HG02610 (cell line): ENCODE measurements at regions not wholly inside any gene's neighbourhood (a gene's known extent, or its start where the extent isn't known, plus 50 kb on each side); places are given as distances from the start of the nearest gene placed in this dataset.
"Not testable (repeated sequence)": the region's sequence is repeated elsewhere in the genome, so short reads cannot be mapped to it uniquely, and the experiment has no call there.

Experiments
- ATAC-seq: cut with Tn5 transposase; IDR thresholded peaks from one replicate; pipeline ENCODE4 v1.9.1; 2021; ENCODE audit warnings: mild to moderate bottlenecking, moderate library complexity; ENCODE audit not compliant: unreplicated experiment

DNA sequence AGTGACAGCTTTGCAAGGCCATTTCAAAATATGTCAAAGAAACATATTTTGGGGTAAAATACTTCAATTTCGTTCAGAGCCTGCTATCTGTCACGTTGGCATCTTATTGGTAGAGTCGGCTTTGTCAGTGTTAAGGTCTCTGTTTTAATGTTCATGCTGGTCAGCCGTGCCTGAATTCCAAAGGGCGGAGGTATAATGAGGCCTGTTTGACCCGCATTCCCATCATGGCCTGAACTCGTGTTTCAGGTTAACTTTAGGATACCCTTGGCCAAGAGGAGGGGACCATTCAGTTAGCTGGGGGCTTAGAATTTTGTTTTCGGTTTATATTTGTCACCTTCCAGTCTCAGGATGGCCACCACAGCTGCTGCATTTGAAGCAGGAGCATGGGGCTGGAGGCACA, 236.4 kb downstream of the NFATC2 start:
- ATAC-seq: no peak

DNA sequence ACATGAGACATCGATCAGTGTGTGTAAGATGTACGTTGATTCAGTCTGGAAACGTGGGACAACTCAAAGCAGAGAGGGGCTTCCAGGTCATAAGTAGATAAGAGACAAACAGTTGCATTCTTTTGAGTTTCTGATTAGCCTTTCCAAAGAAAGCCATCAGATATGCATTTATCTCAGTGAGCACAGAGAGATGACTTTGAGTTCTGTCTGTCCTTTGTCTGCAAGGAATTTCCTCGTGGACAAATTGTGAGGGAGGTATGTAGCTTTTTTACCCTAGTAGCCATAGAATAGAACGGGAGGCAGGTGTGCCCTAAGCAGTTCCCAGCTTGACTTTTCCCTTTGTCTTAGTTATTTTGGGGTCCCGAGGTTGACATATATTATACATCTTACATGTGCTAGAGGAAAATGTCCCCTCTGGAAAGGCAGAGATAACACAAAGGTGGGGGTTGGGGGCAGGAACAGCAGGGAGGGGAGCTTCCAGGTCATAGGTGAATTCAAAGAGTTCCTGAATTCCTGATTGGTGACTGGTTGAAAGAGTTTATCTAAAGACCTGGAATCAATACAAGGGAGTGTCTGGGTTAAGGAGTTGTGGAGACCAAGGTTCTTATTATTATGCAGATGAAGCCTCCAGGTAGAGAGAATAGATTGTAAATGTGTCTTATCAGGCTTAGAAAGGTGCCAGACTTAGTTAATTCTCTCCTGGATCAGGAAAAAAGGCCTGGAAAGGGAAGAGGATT, 237.0 kb downstream of the NFATC2 start:
- no peak for ATAC-seq

DNA sequence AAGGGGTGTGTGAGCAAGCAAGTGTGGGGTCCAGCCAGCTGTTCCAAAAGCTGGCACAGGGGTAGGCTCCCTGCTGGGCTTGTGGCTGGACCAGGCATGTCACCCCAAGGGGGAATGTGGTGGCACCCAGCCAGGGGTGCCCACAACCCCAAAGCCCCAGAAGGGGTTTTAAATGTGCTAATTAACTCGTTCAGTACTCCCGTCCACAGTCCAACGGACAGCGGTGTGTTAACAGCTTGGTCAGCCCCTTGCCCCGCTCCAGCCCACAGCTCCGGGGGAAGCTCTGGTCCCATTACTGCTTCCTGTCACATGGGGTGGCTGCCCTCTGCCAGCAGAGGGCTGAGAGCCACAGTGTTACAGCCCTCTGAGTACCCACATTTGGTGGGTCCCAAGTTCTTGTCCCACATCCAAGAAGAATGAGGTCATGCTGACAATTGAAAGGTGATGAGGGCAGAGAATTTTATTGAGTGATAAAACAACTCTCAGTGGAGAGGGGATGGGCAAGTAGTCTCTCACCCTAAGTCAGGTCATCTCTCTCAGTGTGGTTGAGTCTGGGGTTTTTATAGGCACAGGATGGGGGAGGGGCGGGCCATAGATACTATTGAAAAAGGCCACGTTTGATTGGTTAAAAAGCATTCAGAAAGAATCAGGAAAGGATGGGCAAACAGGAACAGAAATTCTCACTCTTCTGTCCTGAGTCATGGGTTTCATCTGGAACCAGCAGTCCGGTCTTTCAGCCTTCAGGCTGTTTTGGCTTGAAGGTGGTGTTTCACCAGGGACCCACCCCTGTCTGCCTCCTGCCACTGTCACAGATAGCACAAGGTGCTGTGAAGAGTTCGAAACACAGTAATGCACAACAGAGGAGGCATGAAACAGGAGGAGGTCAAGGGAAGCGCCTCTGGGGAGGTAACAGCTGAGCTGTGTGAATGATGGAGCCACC, 238.5 kb downstream of the NFATC2 start:
- ATAC-seq: no peak

DNA sequence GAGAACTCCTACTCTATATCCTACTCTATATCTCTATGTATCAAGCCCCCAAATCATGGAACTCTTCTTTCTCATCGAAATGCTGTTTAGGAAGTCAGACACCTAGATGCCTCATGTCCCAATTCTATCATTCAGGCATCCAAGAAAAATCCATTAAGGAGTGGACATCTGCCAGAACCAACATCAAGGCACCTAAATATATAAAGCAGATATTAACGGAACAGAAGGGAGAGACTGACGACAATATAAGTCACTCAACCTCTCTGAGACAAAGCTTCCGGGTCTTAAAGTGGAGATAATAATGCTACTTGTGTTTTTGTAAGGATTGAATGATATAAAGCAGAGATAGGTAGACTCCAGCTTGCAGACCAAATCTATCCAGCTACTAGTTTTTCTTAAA, 241.5 kb downstream of the NFATC2 start:
- ATAC-seq: no peak

DNA sequence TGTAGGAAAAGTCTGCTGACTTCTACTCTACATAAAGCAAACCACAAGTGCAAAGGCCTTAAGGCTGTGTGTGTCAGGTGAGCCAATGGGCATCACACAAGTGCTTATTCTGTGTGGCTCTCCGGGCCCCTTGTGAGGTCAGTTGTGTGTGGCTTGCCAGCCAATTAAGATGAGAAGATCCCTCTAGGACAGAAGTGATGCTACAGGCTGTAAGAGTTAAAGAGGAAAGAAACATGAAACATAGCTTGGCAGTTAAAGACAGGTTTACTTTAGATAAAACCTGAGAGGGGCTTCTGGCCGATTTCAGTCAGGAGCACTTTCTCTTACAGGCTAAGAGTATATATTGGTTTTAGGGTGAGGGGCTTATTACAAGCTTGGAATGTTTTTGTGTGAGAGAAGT, 242.4 kb downstream of the NFATC2 start:
- no peak for ATAC-seq

DNA sequence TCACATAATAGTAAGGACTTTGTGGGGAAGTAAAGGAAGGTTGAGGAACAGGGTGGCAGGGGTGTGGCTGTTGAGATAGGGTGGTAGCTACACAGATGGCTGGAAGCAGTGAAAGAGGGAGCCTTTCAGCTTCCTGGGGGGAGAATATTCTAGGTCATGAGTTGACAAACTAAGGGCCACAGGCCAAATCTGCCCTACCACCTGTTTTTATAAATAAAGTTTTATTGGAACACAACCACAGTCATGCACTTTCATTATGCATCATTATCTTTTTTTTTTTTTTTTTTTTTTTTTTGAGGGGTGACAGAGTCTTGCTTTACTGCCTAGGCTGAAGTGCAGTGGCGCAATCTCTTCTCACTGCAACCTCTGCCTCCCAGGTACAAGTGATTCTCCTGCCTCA, 243.1 kb downstream of the NFATC2 start:
- no peak for ATAC-seq

DNA sequence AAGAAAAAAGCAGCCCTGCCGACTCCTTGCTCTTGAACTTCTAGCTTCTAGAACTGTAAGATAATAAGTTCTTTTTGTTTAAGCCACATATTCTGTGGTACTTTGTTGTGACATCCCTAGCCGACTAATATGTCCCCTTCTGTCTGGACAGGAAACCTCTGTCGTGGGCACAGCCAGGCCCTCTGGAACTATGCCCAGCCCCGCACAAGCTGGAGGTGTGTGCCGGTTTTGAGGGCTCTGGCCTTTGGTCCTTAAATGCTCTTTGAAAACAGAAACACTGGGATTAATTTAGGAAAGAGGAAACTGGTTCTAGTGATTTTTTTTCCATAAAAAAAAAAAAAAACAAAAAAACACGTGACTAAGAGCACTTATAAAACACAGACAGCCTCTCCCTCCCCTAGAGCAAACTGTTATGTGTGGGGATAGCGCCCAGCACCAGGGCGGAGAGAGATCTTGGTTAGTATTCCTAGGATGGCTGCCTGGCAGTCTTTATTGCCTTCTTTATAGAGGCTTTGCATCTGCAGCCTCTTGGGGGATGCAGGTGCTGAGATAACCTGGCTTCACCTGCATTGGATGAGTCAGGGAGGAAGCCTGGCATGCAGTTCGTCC, 244.3 kb downstream of the NFATC2 start:
- ATAC-seq: no peak

DNA sequence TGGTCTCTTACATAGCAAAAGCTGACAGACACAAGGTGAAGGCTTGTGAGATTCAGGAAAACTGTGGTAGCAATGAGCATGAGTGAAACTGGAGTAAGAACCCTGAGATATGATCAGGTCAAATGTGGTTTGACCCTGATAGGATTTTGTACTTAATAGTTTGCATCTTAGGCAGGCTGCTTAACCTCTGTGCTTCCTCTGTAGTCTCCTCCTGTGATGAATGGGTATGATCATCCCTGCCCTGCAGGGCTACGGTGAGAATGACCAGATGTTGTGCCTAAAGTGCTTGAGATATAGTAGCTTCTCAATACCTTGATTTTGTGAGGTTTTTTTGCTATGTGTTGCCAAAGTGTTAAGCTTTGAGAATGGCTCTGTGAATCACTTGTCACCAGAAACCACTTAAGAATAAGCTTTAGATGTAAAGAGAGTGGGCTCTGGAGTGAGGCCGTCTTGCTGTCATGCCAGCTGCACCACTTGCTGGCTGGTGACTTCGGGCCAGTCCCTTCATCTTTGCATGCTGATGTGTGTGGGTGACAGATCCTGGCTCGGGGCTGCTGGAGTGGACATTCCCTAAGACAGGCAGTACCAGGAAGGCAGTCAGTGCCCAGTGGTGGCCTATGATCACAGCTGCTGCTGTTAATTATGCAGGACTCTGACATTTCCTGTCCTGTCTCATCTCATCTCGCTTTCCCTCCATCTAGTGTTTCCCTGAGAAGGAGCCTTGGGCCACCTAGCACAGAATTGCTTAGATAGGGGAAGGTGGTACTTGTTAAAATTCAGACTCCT, 254.7 kb downstream of the NFATC2 start:
- ATAC-seq: no peak

DNA sequence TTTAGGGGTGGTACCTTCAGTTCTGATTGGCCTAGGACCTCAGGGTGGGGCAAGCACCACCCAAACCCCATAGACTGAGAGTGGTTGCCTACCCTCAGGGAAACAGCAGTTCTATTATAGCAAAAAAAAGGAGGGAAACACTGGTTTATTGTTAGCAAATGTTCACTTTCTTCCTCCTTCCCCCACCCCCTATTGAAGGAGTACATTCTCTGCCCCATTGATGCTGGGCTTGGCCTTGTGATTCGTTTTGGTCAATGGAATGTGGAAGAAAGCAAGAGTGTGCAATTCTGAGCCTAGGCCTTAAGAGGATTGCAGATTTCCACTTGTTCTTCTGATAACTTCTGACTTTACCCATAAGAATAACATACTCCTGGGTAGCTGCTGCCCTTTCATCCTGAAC, 255.8 kb downstream of the NFATC2 start:
- no peak for ATAC-seq

DNA sequence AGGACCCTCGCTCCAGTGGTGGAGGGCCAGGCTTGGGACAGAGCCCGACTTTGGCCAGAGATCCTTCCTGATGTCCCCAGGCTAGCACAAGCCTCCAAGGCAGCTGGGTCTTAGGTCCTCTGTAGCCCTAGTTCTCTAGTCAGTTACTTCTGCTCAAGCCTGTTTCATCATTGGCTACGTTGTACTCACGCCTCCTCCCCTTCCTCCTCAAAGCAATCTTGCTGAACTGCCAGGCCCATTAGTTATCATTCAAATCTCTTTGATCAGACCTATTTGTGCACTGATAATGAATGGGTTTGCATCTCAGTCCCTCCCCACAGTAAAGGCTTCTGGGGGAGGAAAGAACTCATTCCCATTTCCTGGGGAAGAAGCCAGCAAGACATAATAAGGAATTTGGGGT, 256.8 kb downstream of the NFATC2 start:
- ATAC-seq: no peak

DNA sequence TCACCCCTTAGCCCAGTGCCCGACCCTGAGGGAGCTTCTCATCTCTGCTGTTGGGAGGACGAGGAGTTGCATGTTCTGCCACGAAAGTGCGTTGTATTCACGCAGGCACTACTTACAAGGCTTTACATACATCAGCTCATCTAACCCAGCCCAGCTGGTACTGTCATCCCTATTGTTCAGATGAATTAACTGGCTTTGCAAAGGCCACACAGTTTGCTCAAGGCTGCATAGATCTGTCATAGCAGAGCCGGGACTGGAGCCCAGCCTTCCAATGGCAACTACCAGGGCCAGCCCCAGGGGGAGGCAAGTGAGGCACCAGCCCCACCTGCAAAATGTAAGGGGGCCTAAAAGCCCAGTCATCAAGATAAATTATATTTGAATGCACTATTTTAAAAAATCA, 257.6 kb downstream of the NFATC2 start:
- ATAC-seq: no peak

DNA sequence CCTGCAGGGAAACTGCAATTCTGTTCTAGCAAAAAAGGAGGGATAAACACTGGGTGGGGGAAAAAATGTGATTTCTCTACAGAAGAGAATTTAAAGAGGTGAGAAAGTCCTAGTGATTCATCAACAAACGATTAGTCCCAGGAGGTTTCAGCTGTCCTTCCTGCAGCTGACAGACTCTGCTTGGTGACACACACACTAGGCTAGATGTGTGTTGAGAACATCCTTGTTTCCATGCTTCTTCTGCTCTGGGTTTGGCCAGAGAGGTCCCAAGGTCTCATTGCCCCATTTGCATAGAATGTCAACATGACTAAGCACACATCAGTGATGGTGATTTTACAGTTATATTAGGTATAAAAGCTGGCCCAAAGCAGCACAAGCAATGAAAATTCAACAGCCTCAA, 258.3 kb downstream of the NFATC2 start:
- ATAC-seq: no peak

DNA sequence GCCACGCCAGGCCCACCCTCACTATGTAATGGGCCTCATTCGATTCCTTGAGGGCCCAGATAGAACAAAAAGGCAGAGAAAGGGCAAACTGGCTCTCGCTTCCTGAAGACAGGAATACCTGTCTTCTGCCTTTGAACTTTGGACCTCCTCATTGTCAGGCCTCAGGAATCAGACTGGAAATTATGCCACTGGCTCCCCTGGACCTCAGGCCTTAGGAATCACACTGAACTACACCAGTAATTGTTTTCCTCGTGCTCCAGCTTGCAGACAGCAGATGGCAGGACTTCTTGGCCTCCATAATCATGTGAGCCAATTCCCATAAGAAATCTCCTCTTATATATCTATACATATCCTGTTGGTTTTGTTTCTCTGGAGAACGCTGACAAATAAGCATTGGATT, 258.6 kb upstream of the KCNG1 start:
- ATAC-seq: no peak

DNA sequence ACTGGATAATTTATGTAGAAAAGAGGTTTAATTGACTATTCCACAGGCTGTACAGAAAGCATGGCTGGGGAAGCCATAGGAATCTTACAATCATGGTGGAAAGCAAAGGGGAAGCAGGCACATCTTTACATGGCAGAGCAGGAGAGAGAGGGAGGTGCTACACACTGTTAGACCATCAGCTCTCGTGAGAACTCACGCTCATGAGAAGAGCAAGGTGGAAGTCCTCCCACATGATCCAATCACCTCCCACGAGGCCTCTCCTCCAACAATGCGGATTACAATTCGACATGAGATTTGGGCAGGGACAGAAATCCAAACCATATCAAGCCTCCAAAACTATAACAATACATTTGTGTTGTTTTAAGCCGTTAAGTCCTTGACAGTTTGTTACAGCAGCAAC, 257.1 kb upstream of the KCNG1 start:
- ATAC-seq: no peak

DNA sequence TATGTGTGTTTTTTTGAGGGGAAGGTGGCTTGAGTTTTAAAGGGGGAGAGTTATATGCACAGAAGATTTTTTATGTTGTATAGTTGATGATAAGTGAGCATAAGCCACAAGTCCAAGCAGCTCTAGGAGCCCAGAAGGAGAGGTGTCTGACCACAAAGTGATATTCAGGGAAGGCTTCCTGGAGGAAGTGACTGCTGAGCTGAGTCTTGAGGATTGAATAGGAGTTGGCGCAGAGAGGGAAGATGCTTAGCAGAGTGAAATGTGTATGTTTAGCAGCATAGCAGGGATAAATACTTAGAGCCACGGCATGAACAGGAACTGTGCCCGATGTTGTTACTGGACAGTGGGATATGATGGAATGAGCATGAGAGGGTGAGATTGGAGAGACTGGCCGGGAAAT, 255.1 kb upstream of the KCNG1 start:
- ATAC-seq: no peak

DNA sequence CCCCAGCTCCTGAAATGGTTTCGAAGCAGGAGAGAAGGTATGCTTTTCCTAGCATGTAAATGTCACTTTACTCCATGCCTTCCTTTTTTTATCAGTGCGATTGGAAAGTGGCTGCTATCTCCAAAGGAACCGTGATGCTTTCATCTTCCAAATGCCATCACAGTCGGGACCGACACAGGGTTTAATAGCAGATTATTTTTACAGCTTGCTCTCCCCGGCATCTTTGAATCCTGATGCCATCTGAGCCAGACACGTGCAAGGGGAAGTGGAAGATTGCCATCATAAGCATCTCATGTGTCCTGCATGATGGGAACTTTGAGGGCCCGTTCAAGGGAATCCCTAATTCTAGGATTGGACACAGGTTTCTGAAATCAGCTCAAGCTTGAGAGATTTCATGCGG, 253.4 kb upstream of the KCNG1 start:
- no peak for ATAC-seq

DNA sequence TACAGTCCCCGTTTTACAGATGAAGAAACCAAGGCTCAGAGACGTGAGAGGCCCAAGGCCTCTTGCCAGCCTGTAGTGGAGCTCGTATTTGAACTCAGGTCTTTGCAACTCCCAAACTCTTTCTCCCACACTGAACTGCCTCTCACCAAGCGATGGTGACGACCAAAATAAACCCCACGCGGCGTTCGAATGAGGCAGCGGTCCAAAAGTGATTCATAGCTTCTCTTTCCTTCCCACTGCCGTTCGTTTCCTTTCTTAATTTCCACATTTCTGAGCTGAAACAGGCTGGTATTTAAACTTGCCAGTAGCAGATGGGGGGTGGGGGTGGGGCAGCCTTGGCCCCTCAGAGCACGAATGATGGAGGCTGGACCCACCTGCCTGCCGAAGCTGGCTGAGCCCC, 252.9 kb upstream of the KCNG1 start:
- no peak for ATAC-seq

DNA sequence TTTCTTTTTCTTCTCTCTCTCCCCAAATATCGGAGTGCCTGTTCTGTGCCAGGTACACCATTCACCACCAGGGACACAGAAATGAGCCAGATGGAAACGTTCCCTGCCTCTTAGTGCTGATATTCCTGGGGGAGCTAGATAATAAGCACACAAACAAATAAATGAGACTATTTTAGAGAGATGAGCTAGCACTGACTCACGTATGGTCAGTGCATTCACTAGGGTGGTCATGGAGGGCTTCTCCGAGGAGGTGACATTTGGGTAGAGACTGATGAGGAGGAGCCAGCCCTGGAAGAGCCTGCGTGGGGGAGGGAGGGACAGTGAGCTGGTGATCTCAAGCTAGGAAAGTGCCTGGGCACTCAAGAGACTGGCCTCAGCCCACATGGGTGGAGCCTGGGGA, 252.3 kb upstream of the KCNG1 start:
- ATAC-seq: no peak

DNA sequence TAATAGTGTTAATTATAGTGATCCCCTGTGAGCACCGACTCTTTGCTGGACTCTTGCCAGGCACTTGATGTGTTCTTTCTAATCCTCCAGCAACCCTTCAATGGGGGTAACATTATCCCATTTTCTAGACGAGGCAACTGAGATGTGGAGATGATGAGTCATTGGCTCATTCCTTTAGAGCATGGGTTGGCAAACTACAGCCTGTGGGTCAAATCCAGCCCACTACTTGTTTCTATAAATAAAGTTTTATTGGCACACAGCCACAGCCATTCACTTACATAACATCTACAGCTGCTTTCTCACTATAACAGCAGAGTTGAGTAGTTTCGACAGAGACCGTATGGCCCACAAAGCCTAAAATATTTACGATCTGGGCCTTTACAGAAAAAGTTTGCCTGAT, 249.5 kb upstream of the KCNG1 start:
- ATAC-seq: no peak

DNA sequence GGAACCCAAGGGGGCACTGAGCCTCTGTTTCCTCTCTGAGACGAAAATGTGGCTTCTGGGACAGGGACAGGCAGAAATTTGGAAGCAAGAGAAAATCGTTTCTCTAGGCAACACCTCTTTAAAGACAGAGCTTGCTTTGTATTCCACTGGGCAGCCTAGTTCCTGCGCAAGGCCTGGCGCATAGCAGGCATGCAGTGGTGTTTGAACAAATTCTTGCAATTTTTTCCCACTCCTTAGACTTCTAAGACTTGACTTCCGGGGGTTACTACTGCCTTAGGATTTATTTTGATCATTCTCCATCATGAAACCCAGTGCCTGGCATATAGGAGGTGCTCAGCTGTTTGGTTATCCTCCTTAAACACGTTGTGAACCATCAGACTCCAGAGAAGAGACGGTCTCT, 249.0 kb upstream of the KCNG1 start:
- no peak for ATAC-seq

DNA sequence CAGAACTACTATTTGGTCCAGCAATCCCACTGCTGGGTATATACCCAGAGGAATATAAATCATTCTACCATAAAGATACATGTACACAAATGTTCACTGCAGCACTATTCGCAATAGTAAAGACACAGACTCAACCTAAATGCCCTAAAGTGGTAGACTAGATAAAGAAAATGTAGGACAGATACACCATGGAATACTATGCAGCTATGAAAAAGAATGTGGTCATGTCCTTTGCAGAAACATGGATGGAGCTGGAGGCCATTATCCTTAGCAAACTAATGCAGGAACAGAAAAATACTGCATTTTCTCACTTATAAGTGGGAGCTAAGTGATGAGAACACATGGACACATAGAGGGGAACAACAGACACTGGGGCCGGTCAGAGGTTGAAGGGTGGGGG, 248.4 kb upstream of the KCNG1 start:
- not testable (repeated sequence) for ATAC-seq
